Breast epithelium (tissue), 4 donors: ENCODE measurements at regions not wholly inside any gene's neighbourhood (a gene's known extent, or its start where the extent isn't known, plus 50 kb on each side); places are given as distances from the start of the nearest gene placed in this dataset.
"Not testable (repeated sequence)": the region's sequence is repeated elsewhere in the genome, so short reads cannot be mapped to it uniquely, and the experiment has no call there.

Source experiments
- DNase-seq, 2 donors: peaks; one replicate each; pipeline ENCODE4 v3.0.0-alpha.2; 2019; ENCODE audit warnings: low spot score in 2 of 2
- H3K27ac ChIP-seq, 2 donors: fragments of 200-600 bp; sonication (generic) in 1 of 2; one replicate each; pipeline ENCODE4 v1.5.1; 2016 to 2019; ENCODE audit warnings: mild to moderate bottlenecking in 1 of 2
- H3K27me3 ChIP-seq, 2 donors: fragments of 200-600 bp; sonication (generic) in 1 of 2; one replicate each; pipeline versions ENCODE4 v1.5.1 to v1.6.0; 2017 to 2019; ENCODE audit warnings: control low read depth in 1 of 2, mild to moderate bottlenecking in 1 of 2
- H3K36me3 ChIP-seq: fragments of 200-600 bp; one replicate; pipeline ENCODE4 v1.5.1; 2019
- H3K4me1 ChIP-seq, 2 donors: fragments of 200-600 bp; sonication (generic); one replicate each; pipeline ENCODE4 v1.5.1; 2016 to 2019; ENCODE audit warnings: control low read depth in 1 of 2
- H3K4me3 ChIP-seq, 3 donors: fragments of 200-600 bp; sonication (generic); 1 replicate in 2 of 3; 2 replicates in 1 of 3; pipeline ENCODE4 v1.5.1; 2016 to 2019; ENCODE audit warnings: mild to moderate bottlenecking in 3 of 3, moderate library complexity in 2 of 3
- H3K9me3 ChIP-seq, 2 donors: fragments of 200-600 bp; sonication (generic) in 1 of 2; one replicate each; pipeline ENCODE4 v1.5.1; 2016 to 2019; ENCODE audit warnings: control low read depth in 1 of 2
- POLR2A ChIP-seq: fragments of 450-650 bp; IDR thresholded peaks from one replicate; pipeline ENCODE4 v1.6.1; 2016; ENCODE audit warnings: antibody characterized with exemption, mild to moderate bottlenecking, moderate library complexity
- POLR2AphosphoS5 ChIP-seq, 3 donors: sonication (generic); formaldehyde crosslinking; IDR thresholded peaks; one replicate each; pipeline ENCODE4 v1.6.1; 2017; ENCODE audit warnings: antibody characterized with exemption in 3 of 3
- intact Hi-C: fragments of 100-400 bp; cut with DNase I; formaldehyde crosslinking; loops from one replicate; pipeline ENCODE4 v1.15.1; 2023; ENCODE audit warnings: low total_unique reads
- TF ChIP-seq, protein P1 (sequence below), 3 donors: fragments of 450-650 bp; IDR thresholded peaks; one replicate each; pipeline ENCODE4 v1.5.1; 2016 to 2017; ENCODE audit warnings: antibody characterized with exemption in 3 of 3, mild to moderate bottlenecking in 3 of 3, moderate library complexity in 3 of 3

DNA sequence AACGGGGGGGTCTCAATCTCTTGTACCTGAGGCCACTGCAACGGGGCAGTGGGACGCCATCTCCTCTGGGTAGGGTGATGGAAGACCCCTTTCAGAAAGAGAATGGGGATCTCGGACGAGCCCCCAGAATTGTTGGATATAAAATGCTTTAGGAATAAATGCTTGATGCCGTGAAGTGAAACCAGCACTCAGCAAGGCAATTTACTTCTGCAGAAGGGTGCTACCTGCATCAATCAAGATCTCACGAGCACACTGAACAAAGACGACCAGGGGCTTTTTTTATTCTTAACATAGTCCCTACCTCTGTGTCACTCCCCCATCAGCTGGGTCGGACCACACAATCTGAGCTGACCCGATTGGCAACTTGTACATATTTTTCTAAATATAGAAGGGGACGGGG, 203.6 kb upstream of the TBX18 start:
- H3K27ac ChIP-seq = no peak overlapping the region
- H3K9me3 ChIP-seq = peaks cover 28 to 43% of the 10 kb centered on the region in 2 donors
- H3K4me1 ChIP-seq = no peaks in the 10 kb centered on the region
- no peaks in the 10 kb centered on the region for H3K36me3 ChIP-seq
- H3K4me3 ChIP-seq = no peak overlapping the region
- no peak for DNase-seq
- no peaks in the 10 kb centered on the region for H3K27me3 ChIP-seq
- intact Hi-C loops = no loop called here
- TF ChIP-seq, protein P1, sequence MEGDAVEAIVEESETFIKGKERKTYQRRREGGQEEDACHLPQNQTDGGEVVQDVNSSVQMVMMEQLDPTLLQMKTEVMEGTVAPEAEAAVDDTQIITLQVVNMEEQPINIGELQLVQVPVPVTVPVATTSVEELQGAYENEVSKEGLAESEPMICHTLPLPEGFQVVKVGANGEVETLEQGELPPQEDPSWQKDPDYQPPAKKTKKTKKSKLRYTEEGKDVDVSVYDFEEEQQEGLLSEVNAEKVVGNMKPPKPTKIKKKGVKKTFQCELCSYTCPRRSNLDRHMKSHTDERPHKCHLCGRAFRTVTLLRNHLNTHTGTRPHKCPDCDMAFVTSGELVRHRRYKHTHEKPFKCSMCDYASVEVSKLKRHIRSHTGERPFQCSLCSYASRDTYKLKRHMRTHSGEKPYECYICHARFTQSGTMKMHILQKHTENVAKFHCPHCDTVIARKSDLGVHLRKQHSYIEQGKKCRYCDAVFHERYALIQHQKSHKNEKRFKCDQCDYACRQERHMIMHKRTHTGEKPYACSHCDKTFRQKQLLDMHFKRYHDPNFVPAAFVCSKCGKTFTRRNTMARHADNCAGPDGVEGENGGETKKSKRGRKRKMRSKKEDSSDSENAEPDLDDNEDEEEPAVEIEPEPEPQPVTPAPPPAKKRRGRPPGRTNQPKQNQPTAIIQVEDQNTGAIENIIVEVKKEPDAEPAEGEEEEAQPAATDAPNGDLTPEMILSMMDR (IDR thresholded peaks at IDR 0.05) = no peak
- TF ChIP-seq POLR2AphosphoS5 (IDR thresholded peaks at IDR 0.05) (no peak), POLR2A (no peak)

DNA sequence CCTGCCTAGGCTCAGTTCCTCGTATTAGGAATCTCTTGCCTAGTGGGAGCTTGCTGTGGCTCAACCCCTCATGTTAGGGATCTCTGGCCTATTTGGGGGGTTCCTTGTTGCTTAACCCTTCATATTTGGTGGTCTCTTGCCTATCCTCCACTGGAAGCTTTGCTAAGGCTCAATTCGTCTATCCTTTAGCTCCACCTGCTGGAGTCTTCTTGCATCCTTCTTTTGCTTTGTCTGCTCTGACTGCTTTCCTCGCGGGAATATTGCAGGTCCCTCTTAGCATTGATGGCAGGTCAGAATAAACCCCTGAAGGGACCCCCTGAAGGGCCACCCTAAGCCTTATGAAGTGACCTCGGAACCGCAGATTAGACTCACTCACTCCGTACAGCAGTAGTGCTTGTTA, 203.0 kb upstream of the TBX18 start:
- H3K27me3 ChIP-seq = no peaks in the 10 kb centered on the region
- peaks cover 28 to 43% of the 10 kb centered on the region in 2 donors for H3K9me3 ChIP-seq
- TF ChIP-seq POLR2A (no peak), POLR2AphosphoS5 (IDR thresholded peaks at IDR 0.05) (no peak)
- TF ChIP-seq, protein P1 (IDR thresholded peaks at IDR 0.05) = no peak
- no peak overlapping the region for H3K4me3 ChIP-seq
- no peaks in the 10 kb centered on the region for H3K36me3 ChIP-seq
- H3K27ac ChIP-seq = no peak overlapping the region
- no peak for DNase-seq
- H3K4me1 ChIP-seq = no peaks in the 10 kb centered on the region
- intact Hi-C loops = no loop called here

DNA sequence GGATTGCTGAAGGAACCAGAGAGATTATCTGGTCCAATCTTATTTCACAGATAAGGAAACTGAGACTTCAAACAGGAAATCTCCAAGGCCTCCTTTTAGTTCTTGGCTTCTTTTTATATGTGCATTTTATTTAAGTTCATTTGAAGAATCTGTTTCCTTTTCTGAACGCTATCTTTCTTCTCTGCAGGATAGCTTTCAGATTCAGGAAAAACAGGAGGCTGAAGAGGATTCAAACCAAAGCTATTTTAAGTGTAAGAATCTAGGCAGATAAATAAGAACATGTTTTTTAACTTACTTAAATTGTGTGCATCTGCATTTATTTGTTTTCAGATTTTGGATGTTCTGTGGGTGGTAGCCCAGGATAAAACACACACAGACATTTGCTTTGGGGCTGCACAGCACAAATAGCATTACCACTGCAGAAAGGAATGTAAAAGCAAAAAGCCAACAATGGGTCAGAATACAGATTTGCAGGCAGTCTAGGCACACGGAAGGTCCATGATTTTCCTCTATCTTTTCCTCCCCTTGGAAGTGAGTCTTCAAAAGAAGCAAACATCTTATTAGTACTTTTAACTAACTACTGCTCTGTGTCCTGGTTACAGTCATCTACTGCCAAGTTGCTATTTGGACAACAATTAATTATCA, 188.8 kb upstream of the TBX18 start:
- H3K27ac ChIP-seq = no peak overlapping the region
- H3K4me1 ChIP-seq = no peaks in the 10 kb centered on the region
- no peak overlapping the region for H3K4me3 ChIP-seq
- no peak for TF ChIP-seq POLR2AphosphoS5 (IDR thresholded peaks at IDR 0.05)
- TF ChIP-seq, protein P1 (IDR thresholded peaks at IDR 0.05) = no peak
- no peak for TF ChIP-seq POLR2A
- peaks cover 0 to 8% of the 10 kb centered on the region in 2 donors for H3K9me3 ChIP-seq
- no peaks in the 10 kb centered on the region for H3K27me3 ChIP-seq
- H3K36me3 ChIP-seq = no peaks in the 10 kb centered on the region
- no peak for DNase-seq
- intact Hi-C loops = no loop called here

DNA sequence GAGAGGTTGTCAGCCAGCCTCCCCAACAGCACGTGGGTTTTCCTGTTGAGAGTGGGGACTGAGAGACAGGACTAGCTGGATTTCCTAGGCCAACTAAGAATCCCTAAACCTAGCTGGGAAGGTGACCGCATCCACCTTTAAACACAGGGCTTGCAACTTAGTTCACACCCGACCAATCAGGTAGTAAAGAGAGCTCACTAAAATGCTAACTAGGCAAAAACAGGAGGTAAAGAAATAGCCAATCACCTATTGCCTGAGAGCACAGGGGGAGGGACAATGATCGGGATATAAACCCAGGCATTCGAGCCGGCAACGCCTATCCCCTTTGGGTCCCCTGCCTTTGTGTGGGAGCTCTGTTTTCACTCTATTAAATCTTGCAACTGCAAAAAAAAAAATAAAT, 180.5 kb upstream of the TBX18 start:
- DNase-seq, H3K4me1 ChIP-seq, H3K36me3 ChIP-seq, H3K4me3 ChIP-seq, H3K27ac ChIP-seq, H3K27me3 ChIP-seq, H3K9me3 ChIP-seq: not testable (repeated sequence)
- intact Hi-C loops = loop anchor here (5.0 kb wide), 1 partner anchor 302 kb away; no protein-coding TSS in a partner anchor

DNA sequence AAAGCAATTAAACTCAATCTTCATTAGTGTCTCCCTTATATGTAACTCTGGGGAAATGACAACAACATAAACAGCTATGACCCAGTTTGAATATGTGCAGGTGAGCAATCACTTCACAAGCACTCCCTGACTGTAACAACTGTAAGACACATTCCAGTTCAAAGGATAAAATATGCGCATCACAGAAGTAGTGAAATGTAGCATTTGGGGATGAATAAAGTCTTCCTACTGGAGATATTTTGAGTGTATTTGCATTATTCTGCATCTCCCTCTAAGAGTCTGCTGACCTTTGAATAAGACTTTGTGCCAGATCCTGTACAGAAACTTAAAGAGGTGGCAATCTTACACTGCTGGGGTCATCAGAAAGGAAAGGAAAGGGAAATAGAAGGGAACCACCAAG, 179.5 kb upstream of the TBX18 start:
- H3K4me1 ChIP-seq = no peaks in the 10 kb centered on the region
- peaks cover 5 to 7% of the 10 kb centered on the region in 2 donors for H3K9me3 ChIP-seq
- H3K27me3 ChIP-seq = no peaks in the 10 kb centered on the region
- H3K4me3 ChIP-seq = no peak overlapping the region
- H3K27ac ChIP-seq = no peak overlapping the region
- intact Hi-C loops = loop anchor here (5.0 kb wide), 1 partner anchor 303 kb away; no protein-coding TSS in a partner anchor
- TF ChIP-seq POLR2A (no peak), POLR2AphosphoS5 (IDR thresholded peaks at IDR 0.05) (no peak)
- TF ChIP-seq, protein P1 (IDR thresholded peaks at IDR 0.05) = no peak
- DNase-seq = no peak
- no peaks in the 10 kb centered on the region for H3K36me3 ChIP-seq

DNA sequence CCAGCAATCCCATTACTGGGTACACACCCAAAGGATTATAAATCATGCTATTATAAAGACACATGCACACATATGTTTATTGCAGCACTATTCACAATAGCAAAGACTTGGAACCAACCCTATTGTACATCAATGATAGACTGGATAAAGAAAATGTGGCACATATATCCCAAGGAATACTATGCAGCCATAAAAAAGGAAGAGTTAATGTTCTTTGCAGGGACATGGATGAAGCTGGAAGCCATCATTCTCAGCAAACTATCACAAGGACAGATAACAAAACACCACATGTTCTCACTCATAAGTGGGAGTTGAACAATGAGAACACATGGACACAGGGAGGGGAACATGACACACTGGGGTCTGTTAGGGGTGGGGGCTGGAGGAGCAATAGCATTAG, 177.2 kb upstream of the TBX18 start:
- not testable (repeated sequence) for H3K4me3 ChIP-seq

More for the DNA sequence above, 177.2 kb upstream of the TBX18 start:
- H3K36me3 ChIP-seq, DNase-seq, H3K4me1 ChIP-seq, H3K9me3 ChIP-seq, H3K27me3 ChIP-seq, H3K27ac ChIP-seq: not testable (repeated sequence)
- intact Hi-C loops = loop anchor here (5.0 kb wide), 1 partner anchor 306 kb away; no protein-coding TSS in a partner anchor
